GM10266 (cell line): ENCODE measurements at regions not wholly inside any gene's neighbourhood (a gene's known extent, or its start where the extent isn't known, plus 50 kb on each side); places are given as distances from the start of the nearest gene placed in this dataset.

Experiments
- DNase-seq: peaks from one replicate; pipeline ENCODE4 v3.0.0; 2012; ENCODE audit errors: extremely low spot score
- TF ChIP-seq, protein P1 (sequence below): IDR thresholded peaks from 2 replicates; pipeline ENCODE4 v1.5.1; 2012; ENCODE audit warnings: mild to moderate bottlenecking, low read depth; ENCODE audit not compliant: control insufficient read depth, insufficient read depth; ENCODE audit errors: missing control alignments

- DNase-seq: no peak
- TF ChIP-seq, protein P1, sequence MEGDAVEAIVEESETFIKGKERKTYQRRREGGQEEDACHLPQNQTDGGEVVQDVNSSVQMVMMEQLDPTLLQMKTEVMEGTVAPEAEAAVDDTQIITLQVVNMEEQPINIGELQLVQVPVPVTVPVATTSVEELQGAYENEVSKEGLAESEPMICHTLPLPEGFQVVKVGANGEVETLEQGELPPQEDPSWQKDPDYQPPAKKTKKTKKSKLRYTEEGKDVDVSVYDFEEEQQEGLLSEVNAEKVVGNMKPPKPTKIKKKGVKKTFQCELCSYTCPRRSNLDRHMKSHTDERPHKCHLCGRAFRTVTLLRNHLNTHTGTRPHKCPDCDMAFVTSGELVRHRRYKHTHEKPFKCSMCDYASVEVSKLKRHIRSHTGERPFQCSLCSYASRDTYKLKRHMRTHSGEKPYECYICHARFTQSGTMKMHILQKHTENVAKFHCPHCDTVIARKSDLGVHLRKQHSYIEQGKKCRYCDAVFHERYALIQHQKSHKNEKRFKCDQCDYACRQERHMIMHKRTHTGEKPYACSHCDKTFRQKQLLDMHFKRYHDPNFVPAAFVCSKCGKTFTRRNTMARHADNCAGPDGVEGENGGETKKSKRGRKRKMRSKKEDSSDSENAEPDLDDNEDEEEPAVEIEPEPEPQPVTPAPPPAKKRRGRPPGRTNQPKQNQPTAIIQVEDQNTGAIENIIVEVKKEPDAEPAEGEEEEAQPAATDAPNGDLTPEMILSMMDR: no peak
Observed at GRCh38 chr1:17930635-17931034, 175.5 kb downstream of the ACTL8 start.

DNA sequence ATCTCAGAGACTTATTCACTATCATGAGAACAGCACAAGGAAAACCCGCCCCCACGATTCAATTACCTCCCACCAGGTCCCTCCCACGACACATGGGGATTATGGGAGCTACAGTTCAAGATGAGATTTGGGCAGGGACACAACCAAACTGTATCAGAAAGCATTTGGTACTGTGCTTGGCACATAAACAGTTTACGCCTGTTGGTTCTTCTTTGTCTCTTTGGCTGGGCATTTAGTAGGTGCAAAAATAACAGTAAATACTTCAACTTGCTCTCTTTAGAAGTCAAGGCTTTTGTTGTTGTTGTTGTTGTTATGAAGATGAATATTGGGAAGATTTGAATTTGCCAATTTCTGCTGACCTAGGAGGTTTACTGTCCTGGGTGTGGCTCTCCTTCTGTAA is 175.4 kb upstream of the IGSF21 start:
- no peak for DNase-seq

GRCh38 chr1:17933501-17933900 is 174.1 kb upstream of the IGSF21 start:
- DNase-seq: no peak
- TF ChIP-seq, protein P1: no peak

More for the DNA sequence above, 175.4 kb upstream of the IGSF21 start:
- TF ChIP-seq, protein P1: no peak

GRCh38 chr1:17933971-17934370 is 173.6 kb upstream of the IGSF21 start:
- DNase-seq: no peak
- TF ChIP-seq, protein P1: no peak

GRCh38 chr1:17935230-17935629 is 172.4 kb upstream of the IGSF21 start:
- no peak for DNase-seq
- TF ChIP-seq, protein P1: no peak

GRCh38 chr1:17941431-17942189 is 166.0 kb upstream of the IGSF21 start:
- DNase-seq: no peak
- TF ChIP-seq, protein P1: no peak

- TF ChIP-seq, protein P1: no peak
- no peak for DNase-seq
Observed at GRCh38 chr1:17943506-17943905, 164.1 kb upstream of the IGSF21 start.
